Medulla oblongata (tissue), 1 donor: ENCODE measurements at regions not wholly inside any gene's neighbourhood (a gene's known extent, or its start where the extent isn't known, plus 50 kb on each side); places are given as distances from the start of the nearest gene placed in this dataset.
"Not testable (repeated sequence)": the region's sequence is repeated elsewhere in the genome, so short reads cannot be mapped to it uniquely, and the experiment has no call there.

Experiments
- DNase-seq: peaks from one replicate; pipeline ENCODE4 v3.0.0-alpha.2; 2015; ENCODE audit errors: extremely low spot score

- DNase-seq = no peak
Measured at GRCh38 chr3:72536206-72536877, 311.9 kb downstream of the SHQ1 start.

- no peak for DNase-seq
Measured at GRCh38 chr3:72535772-72536171, 312.5 kb downstream of the SHQ1 start.

- DNase-seq = no peak
Measured at GRCh38 chr3:72533591-72534473, 314.4 kb downstream of the SHQ1 start.

GRCh38 chr3:72530426-72530825 is 317.8 kb downstream of the SHQ1 start:
- no peak for DNase-seq

- no peak for DNase-seq
Measured at GRCh38 chr3:72529081-72529480, 319.2 kb downstream of the SHQ1 start.

GRCh38 chr3:72523429-72524151 is 324.7 kb downstream of the SHQ1 start:
- DNase-seq = peak; percentile 80

GRCh38 chr3:72520690-72521308 is 327.4 kb downstream of the SHQ1 start:
- DNase-seq = no peak

GRCh38 chr3:72519946-72520604 is 328.2 kb downstream of the SHQ1 start:
- no peak for DNase-seq

GRCh38 chr3:72517921-72518424 is 330.3 kb downstream of the SHQ1 start:
- no peak for DNase-seq

- no peak for DNase-seq
Measured at GRCh38 chr3:72517336-72517735, 330.9 kb downstream of the SHQ1 start.

GRCh38 chr3:72516361-72516760 is 331.9 kb downstream of the SHQ1 start:
- DNase-seq = no peak

- no peak for DNase-seq
Measured at GRCh38 chr3:72515941-72516340, 332.3 kb downstream of the SHQ1 start.

- no peak for DNase-seq
Measured at GRCh38 chr3:72515281-72515680, 333.0 kb downstream of the SHQ1 start.

GRCh38 chr3:72510247-72510646 is 338.0 kb downstream of the SHQ1 start:
- DNase-seq = no peak

GRCh38 chr3:72505539-72506405 is 342.5 kb downstream of the SHQ1 start:
- no peak for DNase-seq

GRCh38 chr3:72497501-72497900 is 350.7 kb downstream of the SHQ1 start:
- DNase-seq = not testable (repeated sequence)

GRCh38 chr3:72496051-72496670 is 352.1 kb downstream of the SHQ1 start:
- DNase-seq = no peak

GRCh38 chr3:72494626-72495025 is 353.6 kb downstream of the SHQ1 start:
- no peak for DNase-seq

- DNase-seq = no peak
Measured at GRCh38 chr3:72494130-72494529, 354.1 kb downstream of the SHQ1 start.

- DNase-seq = peak; percentile 25
Measured at GRCh38 chr3:72492240-72492639, 356.0 kb downstream of the SHQ1 start.
